ENCODE measurements at regions not wholly inside any gene's neighbourhood (a gene's known extent, or its start where the extent isn't known, plus 50 kb on each side); places are given as distances from the start of the nearest gene placed in this dataset.

GRCh38 chr10:61828788-61829187 is 72.7 kb upstream of the ARID5B start:
- Histone ChIP-seq H3K36me3 (no peaks in the 10 kb centered on the region), H3K4me3 (no peak overlapping the region), H3K27ac (no peak overlapping the region), H3K27me3 (no peaks in the 10 kb centered on the region), H3K4me1 (peaks cover 0 to 14% (median 4%) of the 10 kb centered on the region in 9 donors), H3K9me3 (no peaks in the 10 kb centered on the region)
- ATAC-seq, result no peak
- intact Hi-C loops (cut with DNase I), result no loop called here
- TF ChIP-seq CTCF (IDR thresholded peaks at IDR 0.05), result no peak
- DNase-seq, result no peak
- 91 to 98% methylated on average over 3 of the region's 3 CpGs for WGBS, 2 donors

- H3K27ac ChIP-seq, result peak overlapping the region in 2 of 10 donors; percentile 45 to 53
- H3K36me3 ChIP-seq, result no peaks in the 10 kb centered on the region
- no peak overlapping the region for H3K4me3 ChIP-seq
- no peak for TF ChIP-seq CTCF (IDR thresholded peaks at IDR 0.05)
- 58 to 64% methylated on average over 7 of the region's 7 CpGs for WGBS, 2 donors
- peaks cover 0 to 17% (median 4%) of the 10 kb centered on the region in 9 donors for H3K4me1 ChIP-seq
- H3K9me3 ChIP-seq, result no peaks in the 10 kb centered on the region
- ATAC-seq (peak in 7 of 8 donors; percentile 28 to 85 (median 56)), DNase-seq (peak in 1 of 2 donors; percentile 10)
- intact Hi-C loops (cut with DNase I), result no loop called here
- no peaks in the 10 kb centered on the region for H3K27me3 ChIP-seq
Measured at GRCh38 chr10:61830072-61830845, 71.2 kb upstream of the ARID5B start.

GRCh38 chr10:61830846-61831273 is 70.6 kb upstream of the ARID5B start:
- Histone ChIP-seq H3K36me3 (no peaks in the 10 kb centered on the region), H3K4me1 (peaks cover 0 to 20% (median 4%) of the 10 kb centered on the region in 9 donors), H3K9me3 (no peaks in the 10 kb centered on the region), H3K4me3 (no peak overlapping the region), H3K27ac (peak overlapping the region in 2 of 10 donors; percentile 45 to 53), H3K27me3 (no peaks in the 10 kb centered on the region)
- no peak for TF ChIP-seq CTCF (IDR thresholded peaks at IDR 0.05)
- intact Hi-C loops (cut with DNase I), result no loop called here
- no peak for DNase-seq
- peak in 1 of 8 donors; percentile 49 for ATAC-seq
- WGBS, 2 donors, result 56 to 63% methylated on average over 7 of the region's 7 CpGs

- Histone ChIP-seq H3K27me3 (no peaks in the 10 kb centered on the region), H3K36me3 (no peaks in the 10 kb centered on the region), H3K4me3 (no peak overlapping the region), H3K27ac (no peak overlapping the region), H3K4me1 (peaks cover 0 to 40% (median 5%) of the 10 kb centered on the region in 9 donors), H3K9me3 (no peaks in the 10 kb centered on the region)
- intact Hi-C loops (cut with DNase I), result no loop called here
- ATAC-seq (no peak), DNase-seq (no peak)
- TF ChIP-seq CTCF (IDR thresholded peaks at IDR 0.05), result no peak
- 84 to 88% methylated on average over 3 of the region's 3 CpGs for WGBS, 2 donors
Measured at GRCh38 chr10:61832866-61833481, 68.5 kb upstream of the ARID5B start.
